ENCODE measurements at regions not wholly inside any gene's neighbourhood (a gene's known extent, or its start where the extent isn't known, plus 50 kb on each side); places are given as distances from the start of the nearest gene placed in this dataset.
"Not testable (repeated sequence)": the region's sequence is repeated elsewhere in the genome, so short reads cannot be mapped to it uniquely, and the experiment has no call there.

DNA sequence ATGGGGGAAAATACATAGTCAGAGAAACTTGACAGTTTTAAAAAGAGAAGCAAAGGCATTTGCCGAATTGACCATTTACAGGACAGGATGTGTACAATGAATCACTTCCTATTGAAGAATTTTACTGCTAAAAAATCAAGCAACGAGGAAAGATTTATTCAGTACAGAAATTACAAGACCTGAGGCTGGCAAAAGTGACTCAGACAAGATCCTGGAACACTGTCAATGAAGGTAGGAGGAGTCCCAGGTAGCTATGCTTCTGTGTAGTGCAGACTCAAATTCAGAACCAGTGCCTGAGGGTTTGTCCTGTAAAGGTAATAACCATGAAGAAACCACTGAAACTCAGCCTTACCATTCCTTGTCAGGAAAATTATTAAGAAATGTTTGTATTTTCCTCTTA lies 120.9 kb downstream of the ZMAT3 start:
- no peaks in the 10 kb centered on the region for H3K36me3 ChIP-seq (ENCODE audit: low read depth, missing control alignments)
- TF ChIP-seq POLR2A (IDR thresholded peaks at IDR 0.05) = no peak
- no peak for TF ChIP-seq CTCF (IDR thresholded peaks at IDR 0.05)
- H3K27ac ChIP-seq = no peak overlapping the region
- no peaks in the 10 kb centered on the region for H3K9me3 ChIP-seq
- WGBS, 2 donors = 68 to 78% methylated on average over 2 of the region's 2 CpGs
- H3K4me3 ChIP-seq = no peak overlapping the region
- H3K4me1 ChIP-seq = no peaks in the 10 kb centered on the region
- no peaks in the 10 kb centered on the region for H3K27me3 ChIP-seq
- no peak for DNase-seq
- intact Hi-C loops (cut with DNase I; ENCODE audit: low total_unique reads) = loop anchor here (10.0 kb wide), 1 partner anchor 496 kb away; no protein-coding TSS in a partner anchor

DNA sequence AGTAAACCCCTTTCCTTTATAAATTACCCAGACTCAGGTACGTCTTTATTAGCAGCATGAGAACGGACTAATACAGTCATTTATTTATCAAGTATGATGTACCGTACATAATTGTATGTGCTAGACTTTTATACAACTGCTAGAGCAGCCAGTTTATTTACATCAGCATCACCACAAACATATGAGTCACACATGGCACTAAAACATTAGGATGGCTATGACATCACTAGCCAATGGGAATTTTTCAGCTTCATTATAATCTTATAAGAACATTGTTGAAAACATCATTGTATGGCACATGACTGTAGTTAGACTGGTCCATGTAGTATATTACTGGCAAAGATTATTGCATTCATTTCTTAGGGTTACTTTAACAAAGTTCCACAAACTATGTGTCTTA lies 121.7 kb downstream of the ZMAT3 start:
- Histone ChIP-seq H3K9me3 (no peaks in the 10 kb centered on the region), H3K36me3 (ENCODE audit: low read depth, missing control alignments) (no peaks in the 10 kb centered on the region), H3K27ac (no peak overlapping the region), H3K4me1 (no peaks in the 10 kb centered on the region), H3K4me3 (no peak overlapping the region), H3K27me3 (no peaks in the 10 kb centered on the region)
- no peak for TF ChIP-seq CTCF (IDR thresholded peaks at IDR 0.05)
- no peak for TF ChIP-seq POLR2A (IDR thresholded peaks at IDR 0.05)
- no peak for DNase-seq
- intact Hi-C loops (cut with DNase I; ENCODE audit: low total_unique reads) = loop anchor here (10.0 kb wide), 1 partner anchor 495 kb away; no protein-coding TSS in a partner anchor
- 94 to 97% methylated on average over 3 of the region's 3 CpGs for WGBS, 2 donors

DNA sequence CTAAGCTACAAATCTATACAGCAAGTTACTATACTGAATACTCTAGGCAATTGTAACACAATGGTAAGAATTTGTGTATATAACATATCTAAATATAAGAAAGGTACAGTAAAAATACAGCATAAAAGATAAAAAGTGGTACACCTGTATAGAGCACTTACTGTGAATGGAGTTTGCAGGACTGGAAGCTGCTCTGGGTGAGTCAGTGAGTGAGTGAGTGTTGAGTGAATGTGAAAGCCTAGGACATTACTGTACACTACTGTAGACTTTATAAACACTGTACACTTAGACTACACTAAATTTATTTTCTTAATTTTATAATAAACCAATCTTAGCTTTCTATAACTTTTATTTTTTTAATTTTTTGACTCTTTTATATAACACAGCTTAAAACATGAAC lies 123.1 kb downstream of the ZMAT3 start:
- Histone ChIP-seq H3K36me3 (ENCODE audit: low read depth, missing control alignments) (no peaks in the 10 kb centered on the region), H3K9me3 (no peaks in the 10 kb centered on the region), H3K4me1 (no peaks in the 10 kb centered on the region), H3K27me3 (no peaks in the 10 kb centered on the region), H3K4me3 (no peak overlapping the region), H3K27ac (no peak overlapping the region)
- no peak for DNase-seq
- intact Hi-C loops (cut with DNase I; ENCODE audit: low total_unique reads) = no loop called here
- TF ChIP-seq CTCF (IDR thresholded peaks at IDR 0.05) (no peak), POLR2A (IDR thresholded peaks at IDR 0.05) (no peak)

DNA sequence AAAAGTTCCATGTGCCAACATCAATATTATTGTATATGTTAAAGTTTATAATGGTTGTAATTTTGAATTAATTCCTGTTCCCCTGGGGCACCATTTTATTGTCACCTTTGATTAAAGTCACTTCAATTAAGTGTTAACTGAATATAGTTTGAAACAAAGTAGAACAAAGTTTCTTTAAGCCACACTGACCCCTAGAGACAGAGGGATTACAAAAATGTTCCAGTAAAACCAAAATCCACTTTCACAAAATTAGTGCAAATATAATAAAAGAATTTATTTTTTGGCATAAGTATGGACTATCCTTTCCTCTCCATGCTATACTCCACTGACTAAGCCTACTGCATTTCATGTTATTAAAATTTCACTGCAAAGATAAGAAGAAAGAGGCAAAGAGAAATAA lies 123.9 kb downstream of the ZMAT3 start:
- H3K27ac ChIP-seq = no peak overlapping the region
- no peak overlapping the region for H3K4me3 ChIP-seq
- intact Hi-C loops (cut with DNase I; ENCODE audit: low total_unique reads) = no loop called here
- H3K4me1 ChIP-seq = no peaks in the 10 kb centered on the region
- no peaks in the 10 kb centered on the region for H3K27me3 ChIP-seq
- no peaks in the 10 kb centered on the region for H3K36me3 ChIP-seq (ENCODE audit: low read depth, missing control alignments)
- no peak for DNase-seq
- H3K9me3 ChIP-seq = no peaks in the 10 kb centered on the region
- TF ChIP-seq POLR2A (IDR thresholded peaks at IDR 0.05) (no peak), CTCF (IDR thresholded peaks at IDR 0.05) (no peak)

DNA sequence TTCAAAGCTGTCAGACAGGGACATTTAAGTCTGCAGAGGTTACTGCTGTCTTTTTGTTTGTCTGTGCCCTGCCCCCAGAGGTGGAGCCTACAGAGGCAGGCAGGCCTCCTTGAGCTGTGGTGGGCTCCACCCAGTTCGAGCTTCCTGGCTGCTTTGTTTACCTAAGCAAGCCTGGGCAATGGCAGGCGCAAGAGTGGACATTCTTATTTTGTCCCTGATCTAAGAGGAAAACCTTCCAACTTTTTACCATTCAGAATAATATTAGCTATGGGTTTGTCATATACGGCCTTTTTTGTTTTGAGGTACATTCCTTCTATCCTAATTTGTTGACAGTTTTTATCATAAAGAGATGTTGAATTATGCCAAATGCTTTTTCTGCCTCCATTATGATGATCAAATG lies 129.3 kb downstream of the ZMAT3 start:
- H3K4me1 ChIP-seq; H3K27me3 ChIP-seq; H3K36me3 ChIP-seq (ENCODE audit: low read depth, missing control alignments); H3K4me3 ChIP-seq; H3K9me3 ChIP-seq; intact Hi-C loops (cut with DNase I; ENCODE audit: low total_unique reads); DNase-seq; H3K27ac ChIP-seq: not testable (repeated sequence)
- WGBS, 2 donors = 56 to 61% methylated on average over 3 of the region's 3 CpGs

Data from testis (tissue), 2 donors.